Brain microvascular endothelial cell (primary cell): ENCODE measurements at regions not wholly inside any gene's neighbourhood (a gene's known extent, or its start where the extent isn't known, plus 50 kb on each side); places are given as distances from the start of the nearest gene placed in this dataset.

ENCODE experiments used
- DNase-seq: peaks from one replicate; pipeline ENCODE4 v3.0.0-alpha.2; 2020
- H3K27ac ChIP-seq: fragments of 250-450 bp; sonication (Bioruptor Pico); 2 replicates; pipeline ENCODE4 v1.5.1; 2020; ENCODE audit warnings: mild to moderate bottlenecking, moderate library complexity
- H3K27me3 ChIP-seq: fragments of 250-450 bp; sonication (Bioruptor Pico); replicated peaks from 2 replicates; pipeline ENCODE4 v1.5.1; 2020; ENCODE audit warnings: mild to moderate bottlenecking
- H3K36me3 ChIP-seq: fragments of 250-450 bp; sonication (Bioruptor Pico); replicated peaks from 2 replicates; pipeline ENCODE4 v1.5.1; 2020; ENCODE audit warnings: mild to moderate bottlenecking
- H3K4me3 ChIP-seq: 2 replicates; pipeline ENCODE4 v1.5.1; 2011; ENCODE audit warnings: low read depth, mild to moderate bottlenecking, control low read depth, low read length, moderate library complexity
- CTCF ChIP-seq: IDR thresholded peaks from 2 replicates; pipeline ENCODE4 v1.5.1; 2011; ENCODE audit warnings: low read depth, mild to moderate bottlenecking, moderate library complexity, low read length, control low read depth, inconsistent platforms; ENCODE audit errors: missing control alignments
- in situ Hi-C: cut with HindIII; loops from 2 replicates; pipeline ENCODE4 v1.10.0; 2017; ENCODE audit warnings: low sequenced_read_pairs, low pct_ligation_motif_present

GRCh38 chr13:73901324-73902068 is 232.7 kb downstream of the KLF12 start:
- Histone ChIP-seq H3K27me3 (no peaks in the 10 kb centered on the region), H3K4me3 (no peak overlapping the region), H3K27ac (no peak overlapping the region), H3K36me3 (no peaks in the 10 kb centered on the region)
- no peak for TF ChIP-seq CTCF
- in situ Hi-C loops, result no loop called here
- DNase-seq, result no peak

- no peak for TF ChIP-seq CTCF
- Histone ChIP-seq H3K27ac (no peak overlapping the region), H3K36me3 (no peaks in the 10 kb centered on the region), H3K27me3 (no peaks in the 10 kb centered on the region), H3K4me3 (no peak overlapping the region)
- in situ Hi-C loops, result no loop called here
- DNase-seq, result no peak
Measured at GRCh38 chr13:73900591-73900990, 233.6 kb downstream of the KLF12 start.

GRCh38 chr13:73898899-73899298 is 235.3 kb downstream of the KLF12 start:
- H3K27me3 ChIP-seq, result no peaks in the 10 kb centered on the region
- TF ChIP-seq CTCF, result no peak
- in situ Hi-C loops, result no loop called here
- no peak overlapping the region for H3K4me3 ChIP-seq
- H3K36me3 ChIP-seq, result no peaks in the 10 kb centered on the region
- DNase-seq, result no peak
- no peak overlapping the region for H3K27ac ChIP-seq

GRCh38 chr13:73898276-73898675 is 235.9 kb downstream of the KLF12 start:
- no peaks in the 10 kb centered on the region for H3K36me3 ChIP-seq
- DNase-seq, result no peak
- in situ Hi-C loops, result no loop called here
- no peak overlapping the region for H3K4me3 ChIP-seq
- H3K27me3 ChIP-seq, result no peaks in the 10 kb centered on the region
- no peak for TF ChIP-seq CTCF
- no peak overlapping the region for H3K27ac ChIP-seq

- Histone ChIP-seq H3K27ac (no peak overlapping the region), H3K27me3 (no peaks in the 10 kb centered on the region), H3K36me3 (no peaks in the 10 kb centered on the region), H3K4me3 (no peak overlapping the region)
- TF ChIP-seq CTCF, result no peak
- in situ Hi-C loops, result no loop called here
- no peak for DNase-seq
Measured at GRCh38 chr13:73894995-73895571, 239.1 kb downstream of the KLF12 start.

GRCh38 chr13:73893833-73894232 is 240.4 kb downstream of the KLF12 start:
- in situ Hi-C loops, result no loop called here

More at GRCh38 chr13:73893833-73894232, 240.4 kb downstream of the KLF12 start:
- no peak for DNase-seq
- no peak for TF ChIP-seq CTCF
- Histone ChIP-seq H3K4me3 (no peak overlapping the region), H3K36me3 (no peaks in the 10 kb centered on the region), H3K27me3 (no peaks in the 10 kb centered on the region), H3K27ac (no peak overlapping the region)
